ENCODE measurements at regions not wholly inside any gene's neighbourhood (a gene's known extent, or its start where the extent isn't known, plus 50 kb on each side); places are given as distances from the start of the nearest gene placed in this dataset.
"Not testable (repeated sequence)": the region's sequence is repeated elsewhere in the genome, so short reads cannot be mapped to it uniquely, and the experiment has no call there.

DNA sequence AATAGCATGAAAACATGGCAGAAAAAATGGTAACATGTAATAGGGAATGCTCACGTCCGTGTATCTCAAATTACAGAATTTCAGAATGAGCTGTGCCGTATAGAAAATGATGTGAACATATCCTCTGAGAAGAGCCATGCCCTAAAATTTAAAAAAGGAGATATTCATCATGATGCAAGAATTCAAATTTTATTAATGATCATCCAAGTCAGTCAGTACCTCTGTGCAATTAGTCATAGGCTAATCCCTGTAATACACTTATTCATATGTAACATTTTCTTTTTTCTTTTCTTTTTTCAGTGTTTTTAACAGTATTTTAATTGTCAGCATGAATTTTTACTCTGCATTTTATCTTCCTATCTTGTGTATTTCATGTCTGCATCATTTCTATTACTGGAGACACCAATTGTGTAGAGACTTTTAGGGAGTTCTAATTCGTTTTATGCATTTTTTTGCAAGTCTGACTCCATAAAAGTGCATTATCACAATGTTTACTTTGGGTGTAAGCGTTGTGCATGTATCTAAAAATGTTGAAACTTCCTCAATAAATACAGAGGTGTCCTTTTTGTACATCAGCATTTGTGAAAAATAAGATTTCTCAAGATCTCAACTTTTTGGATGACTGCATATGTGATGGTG lies 1103.7 kb upstream of the CELF2 start:
- no peak for DNase-seq

DNA sequence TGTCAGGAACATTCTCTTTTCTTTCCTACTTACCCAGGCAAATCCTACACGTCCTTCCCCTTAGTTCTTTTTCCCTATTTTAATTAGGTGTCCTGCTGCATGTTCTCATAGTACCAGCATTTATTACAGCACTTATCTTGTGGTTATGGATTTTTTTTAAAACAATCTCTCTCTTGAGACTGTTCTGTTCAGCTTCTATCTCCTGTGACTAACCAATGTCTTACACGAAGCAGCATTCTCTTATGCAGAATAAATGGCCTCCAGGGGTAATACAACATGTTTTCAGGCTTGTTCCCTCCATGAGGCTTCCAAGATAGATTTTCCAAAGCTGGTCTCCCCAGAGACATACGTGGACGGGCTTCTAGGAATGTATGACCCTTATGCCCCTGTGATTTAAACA lies 1096.1 kb upstream of the CELF2 start:
- no peak for DNase-seq

DNA sequence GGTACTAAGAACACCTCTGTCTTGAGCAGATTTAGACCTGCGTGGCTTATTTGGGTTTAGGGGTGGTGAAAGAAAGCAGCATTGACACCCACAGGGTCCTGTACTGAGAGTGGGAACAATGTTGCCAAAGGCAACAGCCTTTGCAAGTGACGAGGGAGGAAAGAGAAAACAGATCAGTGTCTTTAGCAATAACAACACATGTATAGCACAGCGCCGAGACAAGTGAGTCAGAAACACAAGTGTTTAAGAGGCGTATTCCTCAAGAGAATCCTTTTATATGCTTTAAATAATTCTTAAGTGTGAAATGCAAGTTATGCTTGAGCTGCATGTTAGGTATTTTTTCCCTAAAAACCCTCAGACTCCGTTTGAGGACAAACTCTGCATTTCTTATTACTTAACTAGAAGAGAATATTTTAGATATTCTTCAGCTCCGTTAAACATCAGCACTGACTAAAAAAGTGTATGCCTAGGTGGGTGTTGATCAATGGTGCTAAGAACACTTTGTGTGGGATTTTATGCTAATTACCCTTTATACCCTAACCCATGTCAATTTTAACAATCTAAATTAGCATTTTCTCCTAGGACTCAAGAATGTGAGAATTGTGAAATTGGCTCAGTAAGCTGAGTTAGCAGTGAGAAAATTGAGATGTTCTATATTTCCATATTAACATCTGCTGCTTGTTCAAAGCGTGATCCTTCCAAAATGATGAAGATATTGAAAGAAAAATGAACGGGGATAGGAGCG lies 1095.4 kb upstream of the CELF2 start:
- no peak for DNase-seq

DNA sequence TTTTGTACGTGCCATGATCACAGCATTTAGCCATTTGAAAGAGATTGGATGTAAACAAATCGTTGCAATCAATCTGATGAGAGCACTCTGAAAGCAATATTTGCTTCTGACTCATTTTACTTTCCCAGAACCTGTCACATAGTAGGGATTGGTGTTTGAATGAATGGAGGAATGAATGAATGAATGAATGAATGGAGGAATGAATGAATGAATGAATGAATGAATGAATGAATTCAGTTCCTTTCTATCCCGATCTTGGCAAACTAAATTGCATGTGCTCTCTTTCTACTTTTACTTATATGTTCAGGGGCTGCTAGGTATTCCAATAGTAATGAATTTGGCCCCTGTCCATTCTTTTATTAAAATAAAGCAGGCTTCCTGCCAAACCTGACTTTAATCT lies 1091.7 kb upstream of the CELF2 start:
- DNase-seq, result no peak

DNA sequence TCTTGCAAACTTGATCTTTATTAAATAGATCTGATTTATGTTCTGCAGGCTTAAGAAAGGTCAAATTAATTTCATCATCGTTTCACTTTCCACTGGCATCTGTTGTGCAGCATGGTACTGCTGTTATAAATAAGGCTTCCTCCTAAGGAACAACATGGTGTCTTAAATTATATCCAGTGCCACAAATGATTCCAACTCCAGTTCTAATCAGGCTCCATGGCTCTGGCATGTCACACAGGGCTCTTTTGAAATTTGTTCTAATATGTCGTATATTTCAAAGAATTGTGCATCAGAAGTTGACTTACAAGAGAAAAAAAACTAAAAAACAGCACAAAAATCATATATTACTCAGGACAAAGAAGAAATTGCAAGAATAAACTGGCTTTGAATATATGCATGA lies 1090.8 kb upstream of the CELF2 start:
- no peak for DNase-seq

DNA sequence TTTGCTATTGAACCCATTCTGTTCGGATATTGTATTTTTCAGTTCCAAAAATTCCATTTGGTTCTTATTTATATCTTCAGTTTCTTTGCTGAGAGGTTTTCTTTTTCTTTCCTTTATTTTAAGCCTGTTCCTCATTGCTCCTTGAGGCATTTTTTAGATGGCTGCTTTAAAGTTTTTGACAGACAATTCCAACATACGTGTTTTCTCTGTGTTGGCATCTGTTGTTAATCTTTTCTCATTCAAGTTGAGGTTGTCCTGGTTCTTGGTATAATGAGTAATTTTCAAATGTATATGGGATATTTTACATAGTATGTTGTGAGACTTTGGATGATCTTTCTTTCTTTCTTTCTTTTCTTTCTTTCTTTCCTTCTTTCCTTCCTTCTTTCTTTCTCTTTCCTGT lies 1078.0 kb upstream of the CELF2 start:
- DNase-seq, result no peak

DNA sequence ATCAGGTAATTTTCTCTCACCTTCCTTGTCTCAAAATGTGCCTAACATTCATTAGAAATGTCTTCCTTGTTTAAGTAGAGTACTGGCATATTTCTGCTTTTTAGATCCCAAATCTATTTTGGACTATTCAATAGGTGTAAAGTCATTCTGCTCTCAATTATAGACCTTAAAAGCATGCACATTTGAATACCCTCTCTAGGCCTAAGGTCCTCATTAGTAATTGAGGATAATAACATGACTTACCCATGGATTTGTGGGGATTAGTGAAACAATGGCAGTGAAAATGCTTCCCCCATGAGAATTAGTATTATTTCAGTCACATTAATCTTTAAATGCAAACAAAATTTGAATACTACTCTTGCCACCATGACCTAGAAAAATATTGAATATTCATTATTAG lies 1073.0 kb upstream of the CELF2 start:
- no peak for DNase-seq

DNA sequence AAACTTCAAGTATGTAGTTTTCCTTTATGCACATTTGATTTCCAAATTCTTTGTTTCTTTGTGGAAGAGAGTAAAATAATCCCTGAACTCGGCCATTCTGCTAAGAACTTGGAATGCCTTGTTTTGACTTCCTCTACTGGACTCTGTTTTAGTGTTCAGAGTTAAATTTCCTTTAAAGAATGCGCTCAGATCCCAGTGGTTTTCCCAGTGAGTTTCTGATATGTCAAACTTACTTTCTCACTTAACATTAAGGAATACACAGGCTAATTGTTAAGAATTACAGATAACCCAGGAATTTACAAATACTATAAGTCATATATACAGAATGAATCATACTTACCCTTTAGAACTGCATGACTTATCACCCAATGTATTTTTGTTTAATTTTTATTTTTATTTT lies 1067.6 kb upstream of the CELF2 start:
- DNase-seq, result no peak

DNA sequence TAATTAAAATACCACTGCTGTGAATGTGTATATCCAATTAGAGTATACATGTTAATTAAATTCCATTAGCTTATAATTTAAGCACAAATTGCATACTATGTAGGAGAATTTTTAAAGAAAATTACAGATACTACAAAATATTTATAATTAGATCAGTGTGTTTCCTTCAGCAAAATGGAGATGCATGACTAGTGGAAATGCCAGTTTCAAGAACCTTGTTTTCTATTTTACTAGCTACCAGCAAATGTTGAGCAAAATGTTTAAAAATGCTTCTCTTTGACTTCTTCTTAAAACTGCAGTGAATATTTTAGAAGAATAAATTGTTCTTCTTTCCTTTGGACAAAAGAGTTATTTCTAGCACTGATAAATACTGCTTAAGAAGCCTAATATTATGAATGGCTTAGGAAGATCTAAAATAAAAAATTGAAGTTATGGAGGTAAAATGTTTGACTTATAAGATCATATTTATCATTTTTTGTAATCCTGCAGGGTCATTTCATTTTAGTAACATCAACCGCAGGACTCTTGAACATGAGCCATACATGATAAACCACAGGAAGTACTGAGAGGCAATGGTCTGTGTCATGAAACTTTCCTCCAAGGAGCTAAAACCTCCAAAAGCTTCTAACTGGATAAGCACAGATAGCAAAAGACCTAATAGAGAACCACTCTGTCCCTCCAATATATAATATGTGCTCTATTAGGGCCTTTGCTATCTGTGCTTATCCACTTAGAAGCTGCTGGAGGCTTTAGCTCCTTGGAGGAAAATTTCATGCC lies 1066.0 kb upstream of the CELF2 start:
- no peak for DNase-seq

DNA sequence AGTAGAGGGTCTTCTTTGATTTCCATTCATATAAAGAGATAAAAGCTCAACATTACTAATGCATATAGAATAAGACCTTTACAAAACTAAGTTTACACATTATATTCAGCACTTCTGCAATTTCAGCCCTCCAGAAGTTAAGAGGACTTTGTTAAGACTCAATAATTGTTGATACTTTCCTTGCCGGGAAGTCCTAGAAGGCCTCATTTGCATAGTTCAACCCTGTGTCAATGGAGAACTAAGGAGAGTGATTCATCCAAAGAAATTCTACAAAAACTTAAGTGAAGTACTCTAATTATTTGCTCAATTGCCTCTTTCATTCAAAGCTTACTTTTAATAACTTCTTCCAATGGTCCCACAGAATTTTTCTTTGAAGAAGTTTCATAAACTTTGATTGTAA lies 1060.3 kb upstream of the CELF2 start:
- DNase-seq, result no peak

DNA sequence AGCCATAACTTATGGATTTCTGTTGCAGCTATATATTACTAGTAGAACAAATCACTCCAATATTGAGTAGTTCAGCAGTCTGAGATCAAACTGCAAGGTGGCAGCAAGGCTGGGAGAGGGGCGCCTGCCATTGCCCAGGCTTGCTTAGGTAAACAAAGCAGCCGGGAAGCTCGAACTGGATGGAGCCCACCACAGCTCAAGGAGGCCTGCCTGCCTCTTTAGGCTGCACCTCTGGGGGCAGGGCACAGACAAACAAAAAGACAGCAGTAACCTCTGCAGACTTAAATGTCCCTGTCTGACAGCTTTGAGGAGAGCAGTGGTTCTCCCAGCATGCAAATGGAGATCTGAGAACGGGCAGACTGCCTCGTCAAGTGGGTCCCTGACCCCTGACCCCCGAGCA lies 1059.8 kb upstream of the CELF2 start:
- DNase-seq, result not testable (repeated sequence)

DNA sequence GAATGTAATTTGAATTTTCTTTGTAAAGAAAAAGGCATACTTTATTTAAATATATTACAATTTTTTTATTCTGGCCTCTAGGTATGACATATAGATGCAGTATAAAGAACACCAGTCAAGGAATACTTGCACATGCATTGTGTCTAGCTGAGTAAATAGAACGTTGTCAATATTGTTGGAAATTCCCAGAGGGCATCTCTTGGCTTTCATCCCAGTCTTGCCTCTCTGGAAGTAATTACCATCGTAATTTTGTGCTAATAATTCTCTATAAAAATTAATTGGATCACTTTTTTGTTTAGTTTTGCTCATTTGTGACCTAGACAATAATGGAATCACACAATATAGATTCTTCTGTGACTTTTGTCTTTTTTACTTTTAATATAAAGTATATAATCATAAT lies 1052.3 kb upstream of the CELF2 start:
- DNase-seq, result no peak

DNA sequence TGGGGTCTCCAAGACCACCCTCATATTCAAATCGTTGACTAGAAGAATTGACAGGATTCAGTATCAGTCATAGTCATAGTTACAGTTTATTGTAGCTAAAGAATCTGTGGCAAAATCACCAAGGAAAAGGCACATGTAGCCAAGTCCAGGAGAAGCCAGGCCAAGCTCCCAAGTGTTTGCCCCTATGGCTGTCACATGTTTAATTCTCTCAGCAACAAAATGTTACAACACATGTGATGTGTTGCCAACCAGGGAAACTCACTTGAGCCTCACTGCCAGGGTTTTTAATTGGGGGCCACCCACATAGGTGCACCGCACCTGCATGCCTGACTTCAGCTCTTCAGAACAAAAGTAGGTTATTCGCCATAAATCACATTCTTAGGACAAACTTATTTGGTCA lies 1030.9 kb upstream of the CELF2 start:
- no peak for DNase-seq

DNA sequence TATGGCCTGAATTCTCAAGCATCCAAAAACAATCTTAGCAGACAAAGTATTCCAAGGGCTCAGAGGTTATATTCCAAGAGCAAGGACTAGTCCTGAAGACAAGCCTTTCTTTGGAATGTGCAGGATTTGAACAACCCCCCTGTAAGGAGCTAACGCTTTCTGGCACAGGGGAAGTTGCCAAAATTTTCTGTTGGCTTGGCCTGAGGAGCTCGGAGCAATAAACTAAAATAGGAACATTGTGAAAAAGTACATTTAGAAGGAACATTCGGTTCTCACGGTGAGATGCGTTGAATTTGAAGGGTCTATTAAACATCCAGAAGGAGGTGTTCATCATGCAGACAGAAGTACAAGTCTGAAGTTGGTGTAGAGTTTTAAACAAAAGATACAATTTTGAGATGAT lies 1030.5 kb upstream of the CELF2 start:
- DNase-seq, result no peak

DNA sequence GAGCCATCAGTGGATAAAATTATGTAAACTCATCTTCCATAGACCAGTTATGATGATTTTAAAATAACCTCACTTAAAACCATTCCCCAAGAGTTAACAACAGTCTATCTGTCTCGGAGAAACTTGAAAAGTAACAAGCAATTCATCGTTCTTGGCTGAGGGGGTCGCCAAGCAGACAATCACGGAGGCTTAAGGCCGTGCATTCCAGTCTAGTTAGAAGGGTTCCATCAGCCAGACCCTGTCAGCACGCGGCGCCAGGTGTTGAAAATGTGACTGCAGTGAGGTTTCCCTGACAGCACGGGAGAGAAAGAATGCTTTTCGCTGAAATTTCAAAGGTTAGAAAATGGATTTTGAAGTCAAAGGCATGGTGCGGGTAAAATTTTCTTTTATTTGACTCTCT lies 1025.0 kb upstream of the CELF2 start:
- no peak for DNase-seq

DNA sequence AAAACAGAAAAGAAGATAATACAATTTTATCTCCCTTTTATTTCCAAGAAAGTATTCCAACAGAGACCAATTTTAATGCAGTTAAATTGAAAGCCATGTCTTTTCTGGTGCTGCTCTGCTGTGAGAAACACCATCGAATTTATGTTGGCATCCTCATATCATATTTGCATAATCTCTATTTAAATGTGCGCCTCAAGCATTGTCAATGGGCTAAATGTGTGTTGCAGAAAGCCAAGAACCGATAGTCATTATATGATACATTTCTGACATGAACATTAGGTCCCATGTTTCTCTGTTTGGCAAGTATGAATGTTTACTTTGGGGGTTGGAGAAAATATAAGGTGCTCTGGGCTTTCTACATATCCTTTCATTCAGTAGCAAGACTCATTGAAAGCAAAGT lies 1023.5 kb upstream of the CELF2 start:
- DNase-seq, result no peak

DNA sequence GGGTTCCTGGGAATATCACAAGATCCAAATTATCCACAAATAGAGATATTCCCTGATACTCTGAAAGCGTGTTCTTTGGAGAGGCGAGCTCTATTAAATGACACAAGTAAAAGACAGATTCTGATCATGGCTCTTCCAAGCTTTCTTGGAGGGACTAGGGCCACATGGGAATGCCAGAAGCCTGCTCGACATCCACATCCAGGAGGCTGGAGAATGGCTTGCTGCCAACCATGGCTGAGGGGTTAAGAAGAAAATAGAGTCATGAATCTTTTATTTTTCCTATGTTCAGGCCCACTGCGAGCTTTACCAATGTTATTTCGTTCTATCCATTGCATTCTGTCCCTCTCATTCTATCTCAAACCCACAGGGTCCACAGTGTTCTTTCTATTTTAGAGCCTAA lies 1018.0 kb upstream of the CELF2 start:
- DNase-seq, result no peak

DNA sequence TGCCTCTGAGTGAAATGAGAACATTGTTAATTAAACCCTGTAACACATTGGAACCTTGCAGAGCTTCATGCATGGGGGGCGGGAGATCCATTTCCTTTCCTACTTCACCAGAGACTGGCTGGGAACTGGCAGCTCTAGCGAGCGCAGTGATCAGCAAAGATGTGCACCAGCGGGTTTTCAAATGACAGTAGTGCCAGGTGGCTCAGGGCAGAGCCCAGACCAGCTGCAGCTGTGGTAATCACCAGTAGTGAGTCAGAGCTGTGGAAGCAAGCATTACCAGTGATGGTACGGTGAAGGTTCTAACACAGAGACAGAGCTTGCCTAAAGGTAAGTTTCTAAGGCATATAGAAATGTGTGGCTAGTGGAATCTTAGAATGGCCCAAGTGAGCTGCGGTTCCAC lies 1009.7 kb upstream of the CELF2 start:
- no peak for DNase-seq

DNA sequence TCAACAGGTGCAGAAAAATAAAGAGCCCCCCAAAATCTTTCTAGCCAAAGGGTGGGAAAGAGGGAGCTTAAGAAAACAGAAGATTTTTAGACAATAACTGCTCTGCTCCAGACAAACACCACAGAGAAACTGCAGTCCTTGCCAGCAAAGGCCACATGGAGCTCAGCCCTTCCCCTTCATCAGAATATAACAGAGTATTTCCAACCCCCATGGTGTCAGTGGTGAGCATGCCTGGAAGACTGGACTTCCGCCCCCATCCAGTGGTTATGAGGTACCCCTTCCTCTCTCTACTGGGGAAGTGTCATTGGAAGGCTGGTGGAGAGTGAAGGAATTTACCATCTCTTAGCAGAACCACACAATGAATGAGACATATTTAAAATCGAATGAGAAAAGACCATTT lies 1007.3 kb upstream of the CELF2 start:
- no peak for DNase-seq

DNA sequence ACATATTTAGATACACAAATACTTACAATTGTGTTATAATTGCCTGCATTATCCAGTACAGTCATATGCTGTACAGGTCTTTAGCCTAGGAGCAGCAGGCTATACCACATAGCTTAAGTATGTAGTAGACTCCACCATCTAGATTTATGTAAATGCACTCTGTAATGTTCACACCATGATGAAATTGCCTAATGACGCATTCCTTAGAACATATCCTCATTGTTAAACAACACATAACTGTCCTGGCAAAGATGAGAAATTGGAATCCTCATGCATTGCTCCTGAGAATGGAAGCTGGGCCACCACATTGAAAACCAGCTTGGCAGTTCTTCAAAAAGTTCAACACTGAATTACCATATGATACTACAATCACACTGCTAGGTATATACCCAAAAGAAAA lies 1002.8 kb upstream of the CELF2 start:
- no peak for DNase-seq

DNA sequence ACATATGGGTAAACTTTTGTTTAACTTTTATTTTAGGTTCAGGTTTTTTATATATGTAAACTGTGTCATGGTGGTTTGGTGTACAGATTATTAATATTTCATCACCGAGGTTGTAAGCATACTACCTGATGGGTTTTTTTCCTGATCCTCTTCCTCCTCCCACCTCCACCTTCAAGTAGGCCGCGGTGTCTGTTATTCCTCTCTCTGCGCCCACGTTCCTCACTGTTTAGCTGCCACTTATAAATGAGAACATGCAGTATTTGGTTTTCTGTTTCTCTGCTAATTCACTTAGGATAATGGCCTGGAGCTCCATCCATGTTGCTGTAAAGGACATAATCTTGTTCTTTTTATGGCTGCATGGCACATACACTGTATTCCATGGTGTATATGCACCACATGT lies 1000.0 kb upstream of the CELF2 start:
- no peak for DNase-seq

DNA sequence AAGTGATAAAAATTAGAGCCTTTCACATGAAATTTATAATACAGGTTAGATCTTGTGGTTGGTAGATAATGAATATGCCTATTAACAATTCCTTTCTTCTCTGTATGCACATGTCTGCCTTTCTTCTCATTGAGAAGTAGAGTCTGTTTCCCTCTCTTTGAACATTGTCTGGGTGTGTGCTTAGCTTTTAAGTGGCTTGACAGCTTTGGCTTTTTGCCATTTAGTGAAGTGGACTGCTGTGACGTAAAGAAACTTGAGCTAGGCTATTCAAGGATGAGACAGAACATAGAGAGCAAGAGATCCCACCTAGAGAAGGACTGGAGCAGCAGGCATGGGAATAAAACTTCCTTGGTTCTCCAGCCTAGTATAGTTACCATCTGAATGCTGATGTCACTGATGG lies 996.7 kb upstream of the CELF2 start:
- no peak for DNase-seq

DNA sequence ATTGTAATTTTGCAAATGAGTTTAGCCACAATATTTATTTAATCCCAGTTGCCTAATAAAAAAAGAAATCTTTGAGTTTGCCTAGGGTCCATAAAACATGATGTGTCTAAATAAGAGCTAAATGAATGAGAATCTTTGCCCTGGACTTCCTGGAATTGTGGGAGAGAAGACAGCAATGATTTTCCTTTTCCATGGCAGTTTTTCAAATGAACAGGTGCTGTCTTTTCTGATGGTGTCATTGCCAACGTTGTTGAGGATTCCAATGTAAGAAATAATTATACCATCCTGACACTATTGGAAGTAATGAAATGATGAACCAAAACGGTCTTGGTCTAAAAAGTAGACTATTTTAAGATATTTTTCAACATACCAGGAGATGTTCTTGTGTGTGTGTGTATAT lies 984.7 kb upstream of the CELF2 start:
- DNase-seq, result no peak

DNA sequence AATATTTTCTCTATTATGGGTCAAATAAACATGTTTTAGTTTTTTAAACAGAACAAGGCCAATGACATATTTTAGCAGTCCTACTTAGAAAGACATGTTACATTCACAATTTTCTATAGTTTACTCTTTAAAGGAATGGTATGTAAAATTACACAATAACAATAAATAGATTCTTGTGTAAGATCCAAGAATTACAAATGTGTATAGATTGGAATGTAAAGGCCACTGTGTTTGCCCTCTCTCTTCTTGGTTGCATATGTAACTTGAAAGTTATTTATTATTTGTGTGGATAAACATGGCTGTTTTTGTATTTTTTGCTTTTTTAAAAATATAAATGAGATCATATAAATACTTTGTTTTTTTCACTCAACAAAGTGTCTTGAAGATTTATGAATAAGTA lies 979.3 kb upstream of the CELF2 start:
- no peak for DNase-seq
